A549 (cell line): ENCODE measurements at regions not wholly inside any gene's neighbourhood (a gene's known extent, or its start where the extent isn't known, plus 50 kb on each side); places are given as distances from the start of the nearest gene placed in this dataset.

Source experiments
- EP300 ChIP-seq, 2 experiments: fragments of >200 bp; sonication (Bioruptor Twin); formaldehyde crosslinking; IDR thresholded peaks; 2 replicates in 1 of 2; 3 replicates in 1 of 2; pipeline ENCODE4 v1.6.1; 2016 to 2017
- HOXA7 ChIP-seq: fragments of 250-450 bp; sonication (Bioruptor Pico); IDR thresholded peaks from 2 replicates; pipeline ENCODE4 v1.5.0; 2020; ENCODE audit warnings: mild to moderate bottlenecking, moderate library complexity
- POLR2A ChIP-seq: IDR thresholded peaks from 2 replicates; pipeline ENCODE4 v1.6.1; 2012; ENCODE audit warnings: mild to moderate bottlenecking, low read length
- POLR2AphosphoS2 ChIP-seq: conservative IDR thresholded peaks from 2 replicates; pipeline ENCODE4 v1.6.1; 2012; ENCODE audit warnings: low read length, improper control_type of control experiment, inconsistent platforms
- RAD21 ChIP-seq, 2 experiments: fragments of >200 bp in 1 of 2; sonication (Bioruptor Twin) in 1 of 2; formaldehyde crosslinking in 1 of 2; IDR thresholded peaks in 1 of 2; conservative IDR thresholded peaks in 1 of 2; 2 replicates in 1 of 2; 3 replicates in 1 of 2; pipeline ENCODE4 v1.6.1; 2012 to 2018; ENCODE audit warnings: inconsistent platforms in 1 of 2
- RCOR1 ChIP-seq: fragments of 150-350 bp; IDR thresholded peaks from 2 replicates; pipeline ENCODE4 v1.6.1; 2014; ENCODE audit warnings: antibody characterized with exemption, low read length, low read depth
- ZNF302 ChIP-seq: fragments of 250-450 bp; sonication (Bioruptor Pico); IDR thresholded peaks from 2 replicates; pipeline ENCODE4 v1.9.0; 2021; ENCODE audit warnings: inconsistent platforms, mild to moderate bottlenecking, moderate library complexity
- TF ChIP-seq, protein P1 (sequence below): fragments of >200 bp; sonication (Bioruptor Twin); formaldehyde crosslinking; IDR thresholded peaks from 3 replicates; pipeline ENCODE4 v1.5.1; 2016
- TF ChIP-seq, protein P2 (sequence below): fragments of 250-450 bp; sonication (Bioruptor Pico); IDR thresholded peaks from 2 replicates; pipeline ENCODE4 v1.5.0; 2020; ENCODE audit warnings: low read depth, mild to moderate bottlenecking, moderate library complexity

DNA sequence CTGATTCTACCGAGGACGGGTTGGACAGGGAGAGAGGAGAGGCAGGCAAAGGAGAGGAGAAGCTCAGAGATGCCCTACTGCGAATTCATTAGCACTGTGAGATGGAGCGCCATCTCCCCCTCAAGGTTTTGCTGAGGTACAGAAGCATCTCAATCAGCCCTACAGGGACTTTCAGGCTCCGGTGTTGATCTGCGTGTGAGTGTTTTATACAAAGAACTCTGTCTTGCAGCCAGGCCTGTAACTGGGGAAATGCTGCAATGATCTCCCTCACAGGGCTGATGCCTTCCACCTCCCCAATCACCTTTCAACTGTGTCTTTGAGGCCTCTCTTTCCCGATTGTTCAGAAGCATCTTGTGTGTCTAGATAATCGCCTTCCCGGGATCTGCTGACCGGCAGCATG lies 74.8 kb downstream of the IRX6 start:
- TF ChIP-seq POLR2AphosphoS2 (no peak), POLR2A (no peak), HOXA7 (CRISPR knock-in tag) (no peak), EP300 (IDR thresholded peaks at IDR 0.05) (no peak), ZNF302 (CRISPR knock-in tag) (no peak), RAD21 (conservative IDR thresholded peaks at IDR 0.05 in 1 of 2, IDR thresholded peaks at IDR 0.05 in 1 of 2) (no peak), RCOR1 (no peak)
- TF ChIP-seq, protein P1, sequence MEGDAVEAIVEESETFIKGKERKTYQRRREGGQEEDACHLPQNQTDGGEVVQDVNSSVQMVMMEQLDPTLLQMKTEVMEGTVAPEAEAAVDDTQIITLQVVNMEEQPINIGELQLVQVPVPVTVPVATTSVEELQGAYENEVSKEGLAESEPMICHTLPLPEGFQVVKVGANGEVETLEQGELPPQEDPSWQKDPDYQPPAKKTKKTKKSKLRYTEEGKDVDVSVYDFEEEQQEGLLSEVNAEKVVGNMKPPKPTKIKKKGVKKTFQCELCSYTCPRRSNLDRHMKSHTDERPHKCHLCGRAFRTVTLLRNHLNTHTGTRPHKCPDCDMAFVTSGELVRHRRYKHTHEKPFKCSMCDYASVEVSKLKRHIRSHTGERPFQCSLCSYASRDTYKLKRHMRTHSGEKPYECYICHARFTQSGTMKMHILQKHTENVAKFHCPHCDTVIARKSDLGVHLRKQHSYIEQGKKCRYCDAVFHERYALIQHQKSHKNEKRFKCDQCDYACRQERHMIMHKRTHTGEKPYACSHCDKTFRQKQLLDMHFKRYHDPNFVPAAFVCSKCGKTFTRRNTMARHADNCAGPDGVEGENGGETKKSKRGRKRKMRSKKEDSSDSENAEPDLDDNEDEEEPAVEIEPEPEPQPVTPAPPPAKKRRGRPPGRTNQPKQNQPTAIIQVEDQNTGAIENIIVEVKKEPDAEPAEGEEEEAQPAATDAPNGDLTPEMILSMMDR = no peak
- TF ChIP-seq, protein P2, sequence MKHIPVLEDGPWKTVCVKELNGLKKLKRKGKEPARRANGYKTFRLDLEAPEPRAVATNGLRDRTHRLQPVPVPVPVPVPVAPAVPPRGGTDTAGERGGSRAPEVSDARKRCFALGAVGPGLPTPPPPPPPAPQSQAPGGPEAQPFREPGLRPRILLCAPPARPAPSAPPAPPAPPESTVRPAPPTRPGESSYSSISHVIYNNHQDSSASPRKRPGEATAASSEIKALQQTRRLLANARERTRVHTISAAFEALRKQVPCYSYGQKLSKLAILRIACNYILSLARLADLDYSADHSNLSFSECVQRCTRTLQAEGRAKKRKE (CRISPR knock-in tag) = no peak
